Omental fat pad (tissue), 3 donors: ENCODE measurements at regions not wholly inside any gene's neighbourhood (a gene's known extent, or its start where the extent isn't known, plus 50 kb on each side); places are given as distances from the start of the nearest gene placed in this dataset.

Experiments used
- ATAC-seq: fragments of 150-250 bp; one replicate; pipeline ENCODE4 v1.9.1; 2016; ENCODE audit warnings: mild to moderate bottlenecking, moderate library complexity; ENCODE audit not compliant: low FRiP score
- DNase-seq: peaks from one replicate; pipeline ENCODE4 v3.0.0-alpha.2; 2019; ENCODE audit warnings: low spot score
- TF ChIP-seq, protein P1 (sequence below), 3 donors: fragments of 450-650 bp; IDR thresholded peaks; one replicate each; pipeline ENCODE4 v1.5.1; 2016 to 2017; ENCODE audit warnings: antibody characterized with exemption in 3 of 3, mild to moderate bottlenecking in 3 of 3, moderate library complexity in 2 of 3

DNA sequence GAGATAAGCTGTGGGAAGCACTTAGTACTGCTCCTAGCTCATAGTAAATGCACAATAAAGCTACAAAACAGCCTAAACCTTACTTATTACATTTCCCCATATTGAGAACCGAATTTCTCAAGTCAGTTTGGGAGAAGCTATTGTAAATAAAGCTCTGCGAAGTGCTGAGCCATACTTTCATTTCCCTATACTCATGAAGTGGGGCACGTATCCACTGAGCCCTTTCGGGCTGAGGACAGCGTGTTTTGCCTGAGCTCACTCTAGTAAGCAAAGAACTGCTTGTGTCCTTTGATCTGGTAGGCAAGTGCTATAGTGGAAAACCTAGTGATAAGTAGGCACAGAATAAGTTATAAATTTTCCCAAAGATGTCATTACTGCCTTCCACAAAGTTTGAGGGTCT, 165.0 kb downstream of the RSL24D1 start:
- TF ChIP-seq, protein P1, sequence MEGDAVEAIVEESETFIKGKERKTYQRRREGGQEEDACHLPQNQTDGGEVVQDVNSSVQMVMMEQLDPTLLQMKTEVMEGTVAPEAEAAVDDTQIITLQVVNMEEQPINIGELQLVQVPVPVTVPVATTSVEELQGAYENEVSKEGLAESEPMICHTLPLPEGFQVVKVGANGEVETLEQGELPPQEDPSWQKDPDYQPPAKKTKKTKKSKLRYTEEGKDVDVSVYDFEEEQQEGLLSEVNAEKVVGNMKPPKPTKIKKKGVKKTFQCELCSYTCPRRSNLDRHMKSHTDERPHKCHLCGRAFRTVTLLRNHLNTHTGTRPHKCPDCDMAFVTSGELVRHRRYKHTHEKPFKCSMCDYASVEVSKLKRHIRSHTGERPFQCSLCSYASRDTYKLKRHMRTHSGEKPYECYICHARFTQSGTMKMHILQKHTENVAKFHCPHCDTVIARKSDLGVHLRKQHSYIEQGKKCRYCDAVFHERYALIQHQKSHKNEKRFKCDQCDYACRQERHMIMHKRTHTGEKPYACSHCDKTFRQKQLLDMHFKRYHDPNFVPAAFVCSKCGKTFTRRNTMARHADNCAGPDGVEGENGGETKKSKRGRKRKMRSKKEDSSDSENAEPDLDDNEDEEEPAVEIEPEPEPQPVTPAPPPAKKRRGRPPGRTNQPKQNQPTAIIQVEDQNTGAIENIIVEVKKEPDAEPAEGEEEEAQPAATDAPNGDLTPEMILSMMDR (IDR thresholded peaks at IDR 0.05): no peak
- no peak for ATAC-seq
- DNase-seq: no peak

DNA sequence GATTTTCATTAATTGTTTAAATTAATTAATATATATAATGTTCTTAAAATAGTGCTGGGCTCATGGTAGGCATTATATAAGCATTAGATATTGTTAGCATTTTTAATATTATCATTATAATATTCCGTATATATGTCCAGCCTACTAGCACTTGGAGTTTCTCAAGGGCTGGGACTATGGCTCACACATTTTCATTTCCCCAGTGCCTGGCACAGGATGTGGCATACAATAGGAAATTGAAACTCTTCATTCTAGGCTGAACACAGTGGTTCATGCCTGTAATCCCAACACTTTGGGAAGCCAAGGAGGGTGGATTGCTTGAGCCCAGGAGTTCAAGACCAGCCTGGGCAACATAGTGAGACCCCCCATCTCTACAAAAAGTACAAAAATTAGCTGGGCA, 170.4 kb downstream of the RSL24D1 start:
- ATAC-seq (no peak), DNase-seq (no peak)
- TF ChIP-seq, protein P1 (IDR thresholded peaks at IDR 0.05): no peak

DNA sequence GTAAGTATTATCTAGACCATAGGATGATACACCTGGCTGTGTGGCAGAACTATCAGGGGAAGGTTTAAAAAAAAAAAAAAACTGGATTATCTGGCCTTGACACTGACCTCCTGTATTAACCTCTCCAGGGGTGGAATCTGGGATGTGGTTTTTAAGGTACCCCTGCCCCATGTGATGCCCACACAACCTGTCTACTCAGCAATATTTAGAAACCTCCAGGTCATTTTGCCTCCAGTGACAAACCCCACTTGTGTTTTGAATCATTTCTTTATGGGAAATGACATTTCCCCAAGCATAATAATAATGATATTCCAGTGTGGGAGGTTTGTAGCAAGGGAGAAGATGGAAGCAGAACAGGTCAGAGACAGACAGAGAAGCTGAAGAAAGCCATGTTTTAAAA, 179.1 kb downstream of the RSL24D1 start:
- ATAC-seq: no peak
- TF ChIP-seq, protein P1 (IDR thresholded peaks at IDR 0.05): no peak
- DNase-seq: no peak

GRCh38 chr15:55016225-55016624, 180.5 kb downstream of the RSL24D1 start:
- TF ChIP-seq, protein P1 (IDR thresholded peaks at IDR 0.05): no peak
- ATAC-seq: no peak

DNA sequence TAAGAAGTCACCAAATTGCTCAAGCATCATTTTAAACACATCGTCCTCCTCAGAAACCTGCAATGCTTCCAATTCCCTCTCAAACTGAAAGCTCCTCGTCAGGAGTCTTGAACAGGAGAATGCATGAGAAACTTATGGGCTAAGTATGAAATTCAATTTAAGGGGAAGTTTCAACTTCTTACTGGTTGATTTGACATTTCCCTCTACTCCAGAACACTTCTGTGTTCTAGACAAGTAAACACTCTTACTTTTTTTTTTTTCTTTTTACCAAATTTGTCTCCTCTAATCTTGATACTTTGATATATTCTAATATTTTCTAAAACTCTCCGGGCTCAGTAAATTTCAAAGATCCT, 181.7 kb downstream of the RSL24D1 start:
- DNase-seq (no peak), ATAC-seq (no peak)
- TF ChIP-seq, protein P1 (IDR thresholded peaks at IDR 0.05): no peak

More at GRCh38 chr15:55016225-55016624, 180.5 kb downstream of the RSL24D1 start:
- no peak for DNase-seq

DNA sequence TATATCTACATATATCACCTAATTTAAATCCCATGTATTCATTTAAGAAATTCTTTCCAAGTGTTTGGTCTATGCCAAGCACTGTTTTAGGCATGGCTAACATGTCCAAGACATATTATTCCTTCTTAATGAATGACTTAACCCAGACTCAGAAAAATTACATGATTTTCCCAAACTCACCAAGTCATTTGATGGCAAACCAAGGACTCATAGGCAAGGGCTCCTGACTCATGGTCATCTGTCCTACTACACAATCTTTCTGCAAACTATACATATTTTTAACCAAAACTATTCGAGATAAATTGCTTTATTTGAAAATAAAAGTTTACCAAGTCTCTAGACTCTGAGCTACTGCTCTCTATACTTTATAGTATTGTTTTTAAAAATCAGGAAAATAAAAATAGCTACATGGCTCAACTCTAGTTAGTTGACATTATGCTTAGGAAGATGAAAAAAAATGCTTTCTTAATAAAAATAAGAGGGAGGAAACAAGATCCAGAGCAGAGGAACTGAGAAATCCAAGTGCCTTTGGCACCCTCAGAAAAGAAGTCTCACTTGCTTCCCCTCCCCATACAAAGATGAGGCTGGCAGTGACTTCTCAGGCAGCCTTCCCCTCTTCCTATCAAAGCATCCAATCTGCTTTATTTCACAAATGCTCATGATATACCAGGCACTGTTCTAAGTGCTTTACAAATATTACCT, 182.2 kb downstream of the RSL24D1 start:
- TF ChIP-seq, protein P1 (IDR thresholded peaks at IDR 0.05): no peak
- ATAC-seq: no peak
- no peak for DNase-seq

DNA sequence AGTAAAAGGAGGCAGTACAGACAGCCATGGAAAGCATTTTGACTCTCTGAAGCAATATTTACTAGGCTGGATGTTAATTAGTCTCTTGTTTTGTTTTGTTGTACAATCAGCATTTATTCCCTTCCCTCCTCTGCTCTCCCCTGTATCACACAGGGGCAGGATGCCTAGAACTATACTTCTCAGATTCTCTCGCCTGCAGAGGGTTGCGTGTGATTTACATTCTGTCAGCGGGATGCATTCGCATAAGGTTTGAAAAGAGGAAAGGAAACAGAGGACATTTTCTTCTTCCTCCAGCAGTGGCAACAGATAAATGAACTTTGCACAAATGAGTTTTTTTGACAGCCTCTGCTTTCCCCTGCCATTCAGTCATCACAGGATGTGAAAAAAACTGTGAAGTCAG, 188.3 kb downstream of the RSL24D1 start:
- TF ChIP-seq, protein P1 (IDR thresholded peaks at IDR 0.05): no peak
- no peak for ATAC-seq

More for the DNA sequence above, 188.3 kb downstream of the RSL24D1 start:
- no peak for DNase-seq
